GM12878 (cell line): ENCODE measurements at regions not wholly inside any gene's neighbourhood (a gene's known extent, or its start where the extent isn't known, plus 50 kb on each side); places are given as distances from the start of the nearest gene placed in this dataset.

Source experiments
- ATAC-seq: fragments of 200-7000 bp; cut with Tn5 transposase; 3 replicates; pipeline ENCODE4 v1.9.1; 2020; ENCODE audit warnings: mild to moderate bottlenecking, moderate library complexity
- BruUV-seq: library from RNA; stranded (reverse); fragments of 400-500 nt; replicated peaks from 2 replicates; lab custom pipeline; 2021; lab: Mats Ljungman, UMichigan
- CTCF ChIA-PET: fragments of 300-600 bp; sonication (Branson Sonifier 250); formaldehyde crosslinking; extraction: SDS; loops from one replicate; lab custom pipeline; 2021; ENCODE audit warnings: inconsistent platforms; lab: Yijun Ruan, JAX
- POLR2A ChIA-PET: fragments of 350-600 bp; formaldehyde crosslinking; extraction: SDS; loops from one replicate; lab custom pipeline; 2021; ENCODE audit warnings: inconsistent platforms; lab: Charles Lee
- RAD21 ChIA-PET: fragments of 300-600 bp; sonication (Branson Sonifier 250); formaldehyde crosslinking; loops from one replicate; lab custom pipeline; 2023; ENCODE audit warnings: antibody characterized with exemption; ENCODE audit not compliant: unreplicated experiment; lab: Charles Lee
- SMC1A ChIA-PET: fragments of 300-600 bp; sonication (Branson Sonifier 250); formaldehyde crosslinking; loops from one replicate; lab custom pipeline; 2023; ENCODE audit not compliant: unreplicated experiment, uncharacterized antibody; lab: Charles Lee
- DNase-seq: peaks from one replicate; pipeline ENCODE4 v3.0.0-alpha.2; 2011; ENCODE audit warnings: low read depth, low spot score
- FAIRE-seq: peaks from 3 replicates; lab custom pipeline; 2011; peaks lifted over from hg19 to GRCh38; lab: Jason Lieb, UNC
- H2AFZ ChIP-seq: 2 replicates; pipeline ENCODE4 v1.6.0; 2011; ENCODE audit warnings: low read depth, low read length, control low read depth; ENCODE audit not compliant: control insufficient read depth
- H3K27ac ChIP-seq: 2 replicates; pipeline ENCODE4 v1.5.1; 2011; ENCODE audit warnings: control low read depth; ENCODE audit not compliant: control insufficient read depth, insufficient read depth
- H3K27me3 ChIP-seq, 2 experiments: replicated peaks in 1 of 2; 2 replicates each; pipeline versions ENCODE4 v1.6.0 to v1.6.1; 2011; ENCODE audit warnings: low read length in 1 of 2; ENCODE audit not compliant: control insufficient read depth in 2 of 2, insufficient read depth in 2 of 2
- H3K36me3 ChIP-seq, 2 experiments: 2 replicates each; pipeline ENCODE4 v1.5.1; 2011; ENCODE audit warnings: low read length in 1 of 2; ENCODE audit not compliant: control insufficient read depth in 2 of 2, insufficient read depth in 2 of 2
- H3K4me1 ChIP-seq: 2 replicates; pipeline ENCODE4 v1.6.1; 2011; ENCODE audit warnings: mild to moderate bottlenecking, low read length, moderate library complexity, mixed read lengths; ENCODE audit not compliant: control insufficient read depth, insufficient read depth
- H3K4me2 ChIP-seq: 2 replicates; pipeline ENCODE4 v1.6.0; 2011; ENCODE audit warnings: control low read depth; ENCODE audit not compliant: control insufficient read depth, insufficient read depth
- H3K4me3 ChIP-seq: fragments of 200-600 bp; sonication (generic); 2 replicates; pipeline ENCODE4 v1.5.1; 2016
- H3K79me2 ChIP-seq: 2 replicates; pipeline ENCODE4 v1.6.0; 2011; ENCODE audit warnings: low read length; ENCODE audit not compliant: control insufficient read depth, insufficient read depth
- H3K9ac ChIP-seq: 2 replicates; pipeline ENCODE4 v1.8.0; 2011; ENCODE audit warnings: low read length, control low read depth, mixed read lengths; ENCODE audit not compliant: control insufficient read depth, insufficient read depth
- H3K9me3 ChIP-seq: replicated peaks from 3 replicates; pipeline ENCODE4 v1.5.1; 2011; ENCODE audit warnings: mild to moderate bottlenecking, low read length; ENCODE audit not compliant: control insufficient read depth, insufficient read depth
- H4K20me1 ChIP-seq: 2 replicates; pipeline ENCODE4 v1.6.0; 2011; ENCODE audit not compliant: control insufficient read depth, insufficient read depth
- ASH2L ChIP-seq: fragments of 300-600, 200-600 bp; sonication (generic); IDR thresholded peaks from 2 replicates; pipeline ENCODE4 v1.6.1; 2017; ENCODE audit warnings: low read depth, mild to moderate bottlenecking, borderline replicate concordance
- FOXM1 ChIP-seq: IDR thresholded peaks from 2 replicates; pipeline ENCODE4 v1.6.1; 2012; ENCODE audit warnings: low read depth, mild to moderate bottlenecking, inconsistent platforms, low read length, moderate library complexity
- HDGF ChIP-seq: fragments of 450-650 bp; IDR thresholded peaks from 2 replicates; pipeline ENCODE4 v1.6.1; 2016; ENCODE audit warnings: antibody characterized with exemption
- IKZF1 ChIP-seq: fragments of 450-650 bp; conservative IDR thresholded peaks from 2 replicates; pipeline ENCODE4 v1.6.1; 2017; ENCODE audit warnings: antibody characterized with exemption, mild to moderate bottlenecking
- KAT2A ChIP-seq: conservative IDR thresholded peaks from 2 replicates; pipeline ENCODE4 v1.6.1; 2011; ENCODE audit warnings: low read depth, low read length; ENCODE audit not compliant: control insufficient read depth
- NR2C2 ChIP-seq: IDR thresholded peaks from 2 replicates; pipeline ENCODE4 v1.6.1; 2011; ENCODE audit warnings: borderline replicate concordance, low read depth; ENCODE audit not compliant: control insufficient read depth, insufficient read length
- PAX8 ChIP-seq: fragments of 450-650 bp; IDR thresholded peaks from 2 replicates; pipeline ENCODE4 v1.6.1; 2017; ENCODE audit warnings: mild to moderate bottlenecking, moderate library complexity
- POU2F2 ChIP-seq: IDR thresholded peaks from 3 replicates; pipeline ENCODE4 v1.6.1; 2011; ENCODE audit warnings: low read depth, mild to moderate bottlenecking, low read length, borderline replicate concordance
- SRF ChIP-seq, 2 experiments: IDR thresholded peaks; 2 replicates each; pipeline ENCODE4 v1.6.1; 2011; ENCODE audit warnings: low read depth in 2 of 2, low read length in 2 of 2, mild to moderate bottlenecking in 1 of 2, moderate library complexity in 1 of 2
- SUPT20H ChIP-seq: IDR thresholded peaks from 2 replicates; pipeline ENCODE4 v1.6.1; 2011; ENCODE audit warnings: low read depth, mild to moderate bottlenecking, low read length, moderate library complexity, borderline replicate concordance; ENCODE audit not compliant: control insufficient read depth
- ZNF592 ChIP-seq: fragments of 450-650 bp; IDR thresholded peaks from 2 replicates; pipeline ENCODE4 v1.6.1; 2017; ENCODE audit warnings: mild to moderate bottlenecking, moderate library complexity
- WGBS: methylation state at CpG from one replicate; pipeline ENCODE4 v1.1.6; 2016; ENCODE audit warnings: low lambda C conversion rate; ENCODE audit not compliant: insufficient replicate concordance, insufficient coverage; ENCODE audit errors: missing lambda C conversion rate; 5-methylcytosine and 5-hydroxymethylcytosine counted together
- in situ Hi-C: fragments of 300-500 bp; cut with MboI; formaldehyde crosslinking; loops from 9 replicates; pipeline ENCODE4 v1.14.3; 2018; ENCODE audit warnings: mixed read lengths
- intact Hi-C: fragments of 100-400 bp; cut with micrococcal nuclease; formaldehyde crosslinking; loops from one replicate; pipeline ENCODE4 v1.14.2; 2022; ENCODE audit not compliant: unreplicated experiment

GRCh38 chr12:130286041-130286440, 51.6 kb upstream of the PIWIL1 start:
- CTCF ChIA-PET: no interaction called here
- POLR2A ChIA-PET: no interaction called here
- no peaks in the 10 kb centered on the region; the same call in 2 of the 3 replicates for H3K9me3 ChIP-seq
- H3K79me2 ChIP-seq: no peaks in the 10 kb centered on the region
- WGBS: 10% methylated on average over 8 of the region's 8 CpGs
- SMC1A ChIA-PET: no interaction called here
- no peak overlapping the region for H3K4me3 ChIP-seq
- ATAC-seq (no peak), DNase-seq (no peak), FAIRE-seq (no peak)
- no peaks in the 10 kb centered on the region for H3K27me3 ChIP-seq
- no peaks in the 10 kb centered on the region for H3K36me3 ChIP-seq
- H2AFZ ChIP-seq: no peak overlapping the region
- H3K4me1 ChIP-seq: no peaks in the 10 kb centered on the region
- no peak for TF ChIP-seq PAX8
- TF ChIP-seq ASH2L: no peak
- no peak for TF ChIP-seq ZNF592
- TF ChIP-seq IKZF1: no peak
- TF ChIP-seq HDGF: no peak
- TF ChIP-seq FOXM1: no peak
- TF ChIP-seq KAT2A: no peak
- no peak for TF ChIP-seq NR2C2
- no peak for TF ChIP-seq SRF (IDR thresholded peaks at IDR 0.05; ENCODE audit: low read depth in 2 of 2, low read length in 2 of 2)
- no peak for TF ChIP-seq SUPT20H
- no peak for TF ChIP-seq POU2F2
- intact Hi-C loops (no loop called here), in situ Hi-C loops (no loop called here)
- H3K9ac ChIP-seq: no peak overlapping the region
- H4K20me1 ChIP-seq: no peaks in the 10 kb centered on the region
- no peak overlapping the region for H3K27ac ChIP-seq
- RAD21 ChIA-PET: no interaction called here
- no peak overlapping the region for H3K4me2 ChIP-seq
- no TSS peak for BruUV-seq
